Inflammatory macrophage (primary cell): ENCODE measurements at regions not wholly inside any gene's neighbourhood (a gene's known extent, or its start where the extent isn't known, plus 50 kb on each side); places are given as distances from the start of the nearest gene placed in this dataset.
"Not testable (repeated sequence)": the region's sequence is repeated elsewhere in the genome, so short reads cannot be mapped to it uniquely, and the experiment has no call there.

ENCODE experiments used
- DNase-seq, 2 donors: peaks; one replicate each; pipeline ENCODE4 v3.0.0-alpha.2; 2020 to 2022

DNA sequence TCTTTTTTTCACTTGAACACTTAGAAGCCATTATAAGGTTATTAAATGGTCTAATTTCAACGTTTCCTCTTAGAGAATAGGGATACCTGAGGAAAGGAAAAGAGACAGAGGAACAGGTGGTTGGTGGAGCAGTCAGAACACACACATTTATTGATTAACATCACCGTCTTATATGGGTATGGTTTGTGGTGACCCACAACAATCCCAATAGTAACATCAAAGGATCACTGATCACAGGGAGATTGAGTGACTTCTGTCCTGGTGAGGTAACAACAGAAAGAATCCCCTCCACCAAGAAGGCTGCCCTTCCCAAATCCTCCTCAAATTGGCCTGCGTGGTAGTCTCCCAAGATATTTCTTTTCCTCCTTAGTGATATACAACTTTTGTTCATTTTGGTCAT is 474.0 kb downstream of the PLPP3 start:
- DNase-seq: no peak

DNA sequence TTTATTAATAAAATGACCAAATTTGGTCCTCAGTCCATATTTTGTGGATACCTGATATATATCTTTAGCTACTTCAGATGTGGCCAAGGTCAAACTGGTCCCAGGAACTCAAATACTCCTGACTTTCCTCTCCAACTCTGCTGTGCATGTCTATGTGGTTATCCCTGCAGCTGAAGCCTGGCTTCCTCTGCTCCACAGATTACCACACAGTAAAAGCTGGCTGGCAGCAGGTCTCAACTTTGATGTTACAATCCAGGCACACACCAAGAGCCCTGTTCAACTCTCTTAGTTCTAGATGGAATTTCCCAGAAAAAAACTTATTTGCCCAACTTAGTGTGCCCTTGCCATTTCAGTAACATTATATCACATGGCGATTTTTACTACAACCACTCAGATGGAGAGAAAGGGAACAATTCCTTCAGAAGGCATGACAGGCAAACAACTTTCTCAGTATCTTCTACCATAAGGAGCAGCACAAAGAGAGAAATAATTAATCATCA is 479.5 kb downstream of the PLPP3 start:
- DNase-seq: no peak

DNA sequence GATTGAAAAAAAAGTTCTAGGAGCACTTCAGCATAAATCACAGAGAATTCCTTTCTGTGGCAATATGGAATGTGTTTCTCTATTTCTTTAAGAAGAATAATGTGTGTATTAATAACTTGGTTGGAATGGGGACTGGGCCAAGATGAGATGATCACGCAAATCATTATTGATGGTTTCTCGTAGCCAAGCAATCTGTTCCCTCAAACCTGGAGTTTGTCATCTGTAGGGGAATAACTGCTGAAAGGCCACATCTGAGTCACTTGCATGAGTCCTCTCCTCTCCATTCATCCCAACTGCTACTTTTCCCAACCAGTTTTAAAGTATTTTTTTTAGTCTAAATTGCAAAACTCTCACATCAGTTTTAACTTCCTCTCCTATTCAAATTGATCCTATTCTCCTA is 480.4 kb downstream of the PLPP3 start:
- DNase-seq: no peak

DNA sequence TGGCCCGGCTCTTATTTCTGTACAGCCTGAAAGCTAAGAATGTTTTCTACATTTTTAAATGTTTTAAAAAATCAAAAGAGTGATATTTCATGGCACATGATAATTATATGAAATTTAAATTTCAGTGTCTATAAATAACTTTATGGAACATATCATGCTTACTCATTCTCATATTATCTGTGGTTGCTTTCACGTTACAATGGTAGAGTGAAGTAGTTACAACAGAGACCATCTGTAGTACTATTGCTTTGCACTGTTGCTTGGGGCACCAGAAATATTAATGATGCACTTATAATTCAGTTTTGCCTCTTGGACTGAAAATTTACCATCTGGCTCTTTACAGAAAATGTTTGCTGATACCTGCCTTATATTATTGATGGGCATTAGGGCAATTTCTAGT is 481.6 kb downstream of the PLPP3 start:
- no peak for DNase-seq

DNA sequence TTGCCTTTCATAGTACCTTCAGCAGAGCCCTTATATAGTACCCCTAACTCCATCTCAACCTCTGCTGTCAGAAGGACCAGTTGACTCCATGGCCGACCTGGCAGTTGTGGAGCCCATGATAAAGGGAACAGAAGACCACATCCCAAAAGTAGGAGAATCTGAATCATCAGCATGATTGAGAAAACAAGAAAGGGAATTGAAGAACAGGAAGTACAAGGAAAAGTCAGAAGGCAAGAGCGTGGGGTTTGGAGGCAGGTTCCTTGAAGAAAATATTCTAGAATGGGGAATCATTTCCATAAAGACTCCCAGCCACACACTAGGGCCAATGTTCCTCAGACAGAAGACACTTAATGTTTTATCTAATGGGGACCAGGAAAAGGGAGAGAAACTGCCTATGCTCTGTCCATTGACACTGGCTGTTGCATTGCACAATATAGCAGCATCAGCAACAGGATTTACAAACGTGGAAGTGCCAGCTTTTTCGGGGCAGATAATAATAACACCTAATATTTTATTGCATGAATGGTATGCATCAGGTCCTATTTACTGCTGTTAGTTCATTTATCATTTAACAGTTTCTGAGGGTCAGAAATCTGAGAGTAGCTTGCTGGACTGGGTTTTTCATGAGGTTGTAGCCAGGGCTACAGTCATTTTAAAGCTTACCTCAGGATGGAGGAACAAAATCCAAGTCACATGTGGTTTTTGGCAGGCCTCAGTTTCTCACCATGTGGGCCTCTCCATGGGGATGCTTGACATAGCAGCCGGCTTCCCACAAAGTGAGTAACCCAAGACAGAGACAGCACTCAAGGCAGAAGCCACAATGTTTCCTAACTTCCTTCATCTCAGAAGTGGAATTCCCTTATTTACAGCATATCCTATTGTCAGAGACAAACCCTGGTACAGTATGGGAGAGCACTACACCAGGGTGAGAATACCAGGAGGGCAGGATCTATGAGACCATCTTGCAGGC is 483.4 kb downstream of the PLPP3 start:
- DNase-seq: peak; percentile 32 to 57

DNA sequence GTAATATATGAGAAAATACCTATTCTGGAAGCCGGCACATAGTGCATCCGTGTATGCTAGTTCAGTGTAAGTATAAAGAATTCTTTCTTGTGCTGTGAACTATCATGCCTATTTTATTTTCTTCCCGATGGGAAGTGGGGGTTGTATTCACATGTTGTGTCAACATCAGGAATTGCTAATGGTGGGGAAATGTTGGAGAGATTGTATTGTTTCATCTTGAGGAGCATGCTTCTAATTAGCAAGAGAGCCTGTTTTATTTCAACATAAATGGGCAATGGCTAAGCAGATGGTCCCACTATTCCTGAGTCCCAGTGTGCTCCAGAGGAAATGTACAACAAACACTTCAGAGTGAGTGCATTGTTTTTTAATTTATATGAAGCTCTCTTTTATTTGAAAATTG is 485.2 kb downstream of the PLPP3 start:
- DNase-seq: no peak

DNA sequence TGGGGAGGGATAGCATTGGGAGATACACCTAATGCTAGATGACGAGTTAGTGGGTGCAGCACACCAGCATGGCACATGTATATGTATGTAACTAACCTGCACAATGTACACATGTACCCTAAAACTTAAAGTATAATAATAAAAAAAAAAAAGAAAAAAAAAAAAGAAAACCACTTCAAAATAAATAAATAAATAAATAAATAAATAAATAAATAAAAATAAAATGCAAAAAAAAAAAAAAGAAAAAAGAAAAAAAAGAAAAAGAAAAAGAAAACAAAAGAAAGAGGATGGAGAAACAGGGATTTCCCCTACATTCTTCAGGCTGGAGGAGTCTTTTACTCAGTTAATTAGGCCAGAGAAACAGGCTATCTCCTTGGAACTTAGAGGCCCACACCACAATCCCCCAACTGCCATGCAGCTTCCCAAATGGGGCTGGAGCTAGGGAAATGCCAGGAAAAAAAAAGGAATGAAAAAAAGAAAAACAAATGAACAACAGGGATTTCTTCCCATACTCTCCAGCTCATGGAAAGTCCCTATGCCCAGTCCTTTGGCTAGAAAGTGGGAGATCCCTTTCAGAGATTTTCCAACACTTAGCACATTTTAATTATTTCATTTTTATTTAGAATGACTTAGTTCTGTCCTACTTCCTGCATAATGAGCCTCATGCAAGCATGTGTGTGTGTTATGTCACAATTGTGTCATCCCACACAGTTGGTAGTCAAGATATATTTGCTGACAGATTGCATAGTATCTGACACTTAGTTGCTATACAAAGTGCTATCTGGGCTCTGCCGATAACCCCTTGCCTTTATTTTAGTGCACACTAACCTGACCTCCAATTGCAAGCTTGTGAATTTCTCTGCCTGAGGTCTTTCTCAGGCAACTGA is 486.4 kb downstream of the PLPP3 start:
- peak; percentile 74 to 77 for DNase-seq

DNA sequence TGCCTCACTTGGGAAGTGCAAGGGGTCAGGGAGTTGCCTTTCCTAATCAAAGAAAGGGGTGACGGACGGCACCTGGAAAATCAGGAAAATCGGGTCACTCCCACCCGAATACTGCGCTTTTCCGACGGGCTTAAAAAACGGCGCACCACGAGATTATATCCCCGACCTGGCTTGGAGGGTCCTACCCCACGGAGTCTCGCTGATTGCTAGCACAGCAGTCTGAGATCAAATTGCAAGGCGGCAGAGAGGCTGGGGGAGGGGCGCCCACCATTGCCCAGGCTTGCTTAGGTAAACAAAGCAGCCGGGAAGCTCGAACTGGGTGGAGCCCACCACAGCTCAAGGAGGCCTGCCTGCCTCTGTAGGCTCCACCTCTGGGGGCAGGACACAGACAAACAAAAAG is 489.5 kb downstream of the PLPP3 start:
- not testable (repeated sequence) for DNase-seq

DNA sequence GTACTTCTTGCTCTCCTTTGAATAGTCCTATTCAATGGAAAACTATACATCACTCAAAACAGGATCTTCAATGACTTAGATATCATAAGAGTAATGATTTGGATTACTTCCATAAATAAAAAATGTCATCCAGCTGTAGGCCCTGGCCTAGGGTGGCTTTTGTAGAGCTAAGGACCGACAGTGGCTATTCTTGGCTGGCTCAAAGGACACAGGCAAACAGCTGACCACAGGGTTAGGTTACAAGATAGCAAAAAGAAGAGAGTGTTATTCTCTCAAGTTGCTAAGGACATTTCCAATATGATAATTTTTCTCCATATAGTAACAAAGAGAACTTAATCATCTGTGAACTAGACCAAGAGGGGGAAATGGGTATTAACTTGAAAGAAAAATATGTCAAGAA is 495.1 kb downstream of the PLPP3 start:
- no peak for DNase-seq

DNA sequence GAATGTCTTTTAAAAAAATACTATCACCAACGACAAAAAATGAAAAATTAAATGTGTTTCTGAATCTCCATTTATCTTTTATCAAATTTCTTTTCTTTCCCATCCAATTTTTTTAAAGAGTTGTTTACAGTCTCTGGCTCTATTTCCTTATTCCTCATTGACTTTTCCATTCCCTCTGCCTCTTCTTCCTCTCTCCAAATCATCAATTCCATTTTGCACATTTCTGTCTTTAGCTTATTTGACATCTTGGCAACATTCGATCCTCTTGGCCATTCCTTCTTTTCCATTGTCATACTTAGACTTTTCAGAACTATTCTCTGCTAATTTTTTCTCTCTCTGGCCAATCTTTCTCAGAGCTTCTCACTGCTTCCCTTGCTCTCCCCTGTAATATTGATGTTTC is 497.6 kb downstream of the PLPP3 start:
- no peak for DNase-seq

DNA sequence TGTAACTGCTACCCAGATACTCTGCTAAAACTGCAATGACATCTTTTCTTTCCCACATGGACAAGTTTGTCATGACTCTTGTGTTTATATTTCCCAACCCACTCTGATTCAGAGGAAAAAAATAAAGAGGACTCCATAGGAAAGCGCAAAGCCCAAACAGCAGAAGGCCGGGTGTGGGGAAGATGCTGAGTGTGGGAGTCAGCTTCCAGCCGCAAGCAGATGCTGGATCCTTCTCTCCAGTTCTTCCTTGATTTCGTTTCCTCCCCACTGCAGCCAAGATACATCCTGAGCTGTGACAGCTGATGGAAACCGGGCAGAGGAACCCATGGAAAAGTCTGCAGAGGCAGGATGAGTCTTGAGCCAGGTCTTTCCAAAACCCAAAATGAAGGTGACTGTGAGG is 498.2 kb downstream of the PLPP3 start:
- no peak for DNase-seq

DNA sequence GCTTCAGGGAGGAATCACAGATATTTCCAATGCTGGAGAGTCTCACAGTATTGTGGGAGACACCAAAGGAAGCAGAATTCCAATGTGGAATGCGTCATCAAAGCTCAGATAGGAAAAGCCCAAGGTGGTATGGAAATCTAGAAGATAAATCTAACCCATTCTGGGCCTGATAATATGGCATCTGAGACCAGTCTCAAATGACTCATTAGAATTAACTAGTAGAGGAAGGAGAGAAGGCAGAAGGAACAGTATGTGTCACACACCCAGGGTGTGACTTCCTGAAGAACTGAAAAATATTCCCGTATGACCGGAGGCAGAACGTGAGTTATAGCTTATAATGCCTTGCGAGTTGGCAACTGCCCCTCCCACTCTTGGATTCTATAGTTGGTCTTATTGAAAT is 499.2 kb downstream of the PLPP3 start:
- peak in 1 of 2 donors; percentile 24 for DNase-seq

DNA sequence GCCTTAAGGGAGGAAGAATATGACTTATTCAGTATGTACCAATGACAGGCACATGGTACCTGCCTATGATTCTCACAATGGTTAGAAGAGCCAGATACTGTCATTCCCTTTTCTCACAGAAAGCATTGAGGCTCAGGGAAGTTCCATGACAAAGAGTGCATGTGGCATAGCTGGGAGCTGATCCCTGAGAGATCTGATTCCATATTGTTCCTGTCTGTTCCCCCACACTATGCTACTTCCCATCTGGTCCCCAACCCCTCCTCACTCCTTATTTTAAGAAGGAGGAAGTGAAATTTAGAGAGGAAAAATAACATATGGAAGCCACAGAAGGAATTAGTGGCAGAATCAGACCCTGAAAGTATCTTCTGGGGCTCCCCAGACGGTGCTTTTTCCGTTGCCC is 500.0 kb downstream of the PLPP3 start:
- no peak for DNase-seq

DNA sequence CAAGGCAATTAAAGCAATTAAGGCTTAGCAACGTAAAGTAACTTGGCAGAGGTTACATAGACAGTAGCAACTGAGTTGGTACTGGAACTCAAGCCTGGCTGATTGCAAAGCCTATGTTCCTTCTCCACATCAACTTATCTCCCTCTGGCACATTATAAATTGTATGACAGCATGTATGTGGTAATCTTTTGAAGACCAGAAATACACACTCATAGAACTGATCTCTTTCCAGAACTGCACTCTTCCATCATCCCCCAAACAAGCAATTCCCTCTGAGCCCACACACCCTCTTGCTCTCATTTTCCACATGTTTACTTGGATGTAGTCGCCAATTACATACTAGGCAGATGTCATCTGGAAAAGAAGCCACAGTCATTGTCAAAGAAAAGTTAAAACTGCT is 502.2 kb downstream of the PLPP3 start:
- no peak for DNase-seq

DNA sequence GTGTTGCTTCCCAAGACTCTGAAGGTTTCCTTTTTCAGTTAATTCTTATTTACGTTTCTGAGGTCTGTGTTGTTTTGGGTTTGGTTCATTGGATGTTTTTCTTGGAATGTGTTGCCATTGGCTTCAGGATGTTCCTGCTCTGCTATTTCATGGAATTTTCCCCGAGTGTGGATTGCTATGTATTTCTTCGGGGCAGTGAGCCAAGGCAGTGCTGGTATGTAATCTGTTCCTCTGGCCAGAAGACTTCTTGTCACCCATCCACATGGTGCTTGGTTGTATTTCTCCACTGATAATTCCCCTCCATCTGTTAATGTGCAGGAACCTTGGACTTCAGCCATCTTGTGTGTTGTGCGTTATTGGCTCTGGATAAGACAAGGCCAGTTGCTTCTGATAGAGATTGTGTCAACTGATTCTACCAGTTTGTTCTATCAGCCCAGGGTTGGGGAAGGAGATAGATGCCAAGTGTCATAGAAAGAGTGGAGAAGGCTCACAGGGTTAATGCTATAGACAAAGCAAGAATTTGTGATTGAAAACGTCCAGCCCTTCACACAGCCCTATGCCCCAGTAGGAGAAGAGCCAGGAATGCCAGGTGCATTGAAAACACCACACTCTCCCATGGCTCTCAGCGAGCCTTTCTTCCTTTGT is 505.2 kb downstream of the PLPP3 start:
- no peak for DNase-seq

DNA sequence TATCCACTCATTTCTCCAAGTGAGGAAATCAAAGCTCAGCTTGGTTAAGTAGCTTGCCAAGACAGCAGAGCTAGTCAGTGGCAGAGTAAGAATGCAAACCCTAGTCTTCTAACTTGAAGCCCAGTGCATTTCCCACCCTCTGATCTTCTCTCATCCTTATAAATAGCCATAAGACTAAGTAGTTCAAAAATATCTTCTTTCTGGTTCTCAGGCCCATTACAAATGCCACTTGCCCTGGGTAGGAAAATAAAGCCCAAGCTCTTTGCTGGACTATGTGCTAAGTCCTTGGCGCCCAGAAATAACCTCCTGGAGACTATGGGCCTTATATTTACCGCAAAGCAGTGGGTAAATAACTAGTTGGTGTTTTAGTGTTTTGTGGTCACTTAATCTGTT is 505.8 kb downstream of the PLPP3 start:
- no peak for DNase-seq

DNA sequence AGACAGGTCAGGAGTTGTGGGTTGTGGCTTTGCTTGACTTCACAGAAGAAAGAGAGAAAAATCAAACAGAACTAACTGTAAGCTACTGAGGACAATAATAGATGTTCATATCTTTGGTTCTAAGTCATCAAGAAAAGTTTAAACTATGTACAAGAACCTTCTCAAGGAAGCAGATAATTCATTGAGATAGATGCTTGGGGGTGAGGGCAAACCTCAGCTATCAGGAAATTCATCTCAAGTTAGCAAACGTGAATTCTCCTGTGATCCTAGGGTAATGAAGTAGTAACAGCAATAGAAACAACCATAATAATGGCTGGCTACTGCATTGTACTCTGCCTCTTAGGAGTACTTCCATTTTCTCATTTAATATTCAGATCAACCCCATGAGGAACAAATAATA is 506.2 kb downstream of the PLPP3 start:
- no peak for DNase-seq

DNA sequence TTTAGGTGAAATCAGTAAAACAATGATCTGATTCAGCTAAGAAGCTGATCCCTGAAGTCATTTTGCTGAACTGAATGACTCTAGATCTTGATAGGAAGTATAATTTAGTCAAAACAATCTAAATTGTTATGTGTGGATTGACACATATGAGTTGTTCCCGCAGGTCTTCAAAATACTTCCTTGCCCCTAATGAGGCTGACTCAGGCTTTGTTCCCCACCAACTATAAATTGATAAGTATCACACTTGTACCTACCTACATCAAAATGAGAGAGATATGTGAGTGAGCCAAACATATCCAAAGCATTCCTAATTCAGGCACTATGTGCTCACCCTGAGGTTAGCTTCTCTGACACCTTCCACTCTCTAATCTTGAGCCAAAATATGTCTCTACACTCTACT is 507.1 kb downstream of the PLPP3 start:
- DNase-seq: no peak

DNA sequence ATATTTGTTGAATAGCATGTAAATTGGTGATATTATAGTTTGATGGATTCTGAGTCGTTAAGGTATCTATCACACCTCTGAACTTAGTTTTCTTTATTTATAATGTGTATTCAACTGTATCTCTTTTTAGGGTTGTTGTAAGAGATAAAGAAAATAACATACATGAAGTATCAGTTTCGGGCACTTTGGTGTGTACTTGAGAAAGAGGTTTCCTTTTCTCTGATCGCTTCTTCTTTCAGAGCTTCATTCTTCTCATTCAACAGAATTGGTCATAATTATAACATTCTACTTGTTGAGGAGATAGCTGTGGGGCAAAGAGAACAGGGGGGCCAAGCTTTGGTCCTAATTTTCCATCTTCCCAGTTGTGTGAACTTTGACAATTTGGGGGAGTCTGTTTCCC is 508.0 kb downstream of the PLPP3 start:
- DNase-seq: no peak

DNA sequence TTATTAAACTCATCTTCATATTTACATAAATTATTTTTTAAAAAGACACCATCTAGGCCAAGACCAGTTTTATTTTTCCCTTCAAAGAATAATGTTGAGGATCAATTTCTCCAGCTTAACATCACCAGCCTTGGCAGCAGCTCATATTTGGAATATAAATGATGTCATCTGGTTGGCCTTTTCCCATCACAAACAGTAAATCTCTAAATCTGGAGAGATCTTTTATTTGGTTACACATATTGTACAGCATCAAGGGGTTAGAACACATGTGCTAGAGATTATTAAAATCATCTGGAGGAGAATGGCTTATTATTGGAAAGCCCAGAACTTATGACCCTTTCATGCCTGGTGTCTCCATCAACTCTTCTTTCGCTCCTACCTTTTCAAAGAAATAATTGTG is 508.8 kb downstream of the PLPP3 start:
- no peak for DNase-seq

DNA sequence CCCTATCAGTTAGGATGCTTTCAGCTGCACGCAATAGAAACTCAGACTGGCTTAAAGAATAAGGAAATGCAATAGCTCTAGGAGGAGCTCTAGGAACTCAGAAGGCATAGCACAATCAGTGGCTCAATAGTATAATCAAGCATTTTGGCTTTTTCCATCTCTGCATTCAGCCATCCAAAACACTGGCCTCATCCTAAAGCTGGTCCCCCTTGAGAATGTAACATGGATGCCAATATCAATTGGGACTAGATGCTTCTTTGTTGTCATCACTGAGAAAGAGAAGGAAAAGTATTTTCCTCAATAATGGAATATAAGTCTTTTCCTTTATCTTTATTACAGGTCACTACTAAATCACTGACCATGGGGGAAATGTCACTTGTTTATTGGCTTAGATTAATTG is 509.5 kb downstream of the PLPP3 start:
- no peak for DNase-seq

DNA sequence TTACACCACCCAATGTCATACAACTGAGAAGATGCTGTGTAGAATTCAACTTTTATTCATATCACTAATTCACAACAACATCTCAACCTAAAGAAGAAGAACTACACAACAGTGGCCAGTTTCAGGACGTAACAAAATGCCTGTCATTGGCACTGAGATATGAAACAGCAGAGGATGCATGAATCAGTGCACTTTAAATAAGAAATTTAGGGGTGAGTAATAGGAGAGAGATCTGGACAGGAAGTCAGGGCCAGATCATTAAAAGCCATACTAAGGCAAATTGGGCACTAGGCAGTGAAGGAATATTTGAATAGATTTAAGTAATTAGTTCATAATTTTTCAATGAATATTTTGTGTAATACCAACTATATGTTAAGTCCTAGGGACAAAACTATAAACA is 510.5 kb downstream of the PLPP3 start:
- DNase-seq: no peak

DNA sequence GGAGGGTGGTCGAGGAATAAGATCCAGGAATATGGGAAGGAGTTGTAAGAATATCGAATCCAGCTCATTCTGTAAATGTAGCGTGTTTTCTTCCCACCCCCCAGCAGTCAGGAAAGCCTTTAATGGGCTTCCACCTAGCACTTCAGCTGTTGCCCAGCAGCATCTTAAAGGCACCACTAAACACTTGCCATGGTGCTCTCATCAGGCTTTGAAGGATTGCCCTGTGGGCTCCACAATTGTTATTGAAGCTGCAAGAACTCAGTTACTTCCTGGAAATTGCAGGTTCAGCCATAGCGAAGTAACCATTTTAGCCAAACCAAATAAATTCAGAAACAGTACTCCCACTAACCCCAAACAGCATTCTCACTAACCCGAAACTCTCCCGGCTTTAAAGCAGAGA is 511.2 kb downstream of the PLPP3 start:
- DNase-seq: no peak
